ENCODE measurements at regions not wholly inside any gene's neighbourhood (a gene's known extent, or its start where the extent isn't known, plus 50 kb on each side); places are given as distances from the start of the nearest gene placed in this dataset.
"Not testable (repeated sequence)": the region's sequence is repeated elsewhere in the genome, so short reads cannot be mapped to it uniquely, and the experiment has no call there.

GRCh38 chr4:72933029-72933428 is 136.5 kb downstream of the COX18 start:
- no peak for TF ChIP-seq CTCF (IDR thresholded peaks at IDR 0.05; ENCODE audit: low read depth, low read length, missing control alignments)
- H3K4me3 ChIP-seq (ENCODE audit: low read depth, low read length), result no peak overlapping the region
- in situ Hi-C loops (cut with HindIII; ENCODE audit: low sequenced_read_pairs), result no loop called here
- no peak for DNase-seq (ENCODE audit: low read depth)

DNA sequence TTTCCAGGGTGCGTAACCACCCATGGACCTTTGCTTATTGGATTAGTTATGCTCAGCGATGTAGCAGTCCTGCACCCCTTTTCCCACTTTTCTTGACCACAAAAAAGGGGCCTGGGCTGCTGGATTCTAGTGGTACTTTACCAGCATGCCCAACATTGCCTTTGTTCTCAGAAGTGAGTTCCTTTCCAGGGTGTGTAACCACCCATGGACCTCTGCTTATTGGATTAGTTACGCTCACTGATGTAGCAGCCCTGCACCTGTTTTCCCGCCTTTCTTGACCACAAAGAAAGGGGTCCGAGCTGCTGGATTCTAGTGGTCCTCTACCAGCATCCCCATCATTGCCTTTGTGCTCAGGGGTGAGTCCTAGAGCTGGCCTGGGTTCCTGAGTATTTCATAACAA is 138.2 kb downstream of the COX18 start:
- TF ChIP-seq CTCF (IDR thresholded peaks at IDR 0.05; ENCODE audit: low read depth, low read length, missing control alignments), result no peak
- in situ Hi-C loops (cut with HindIII; ENCODE audit: low sequenced_read_pairs), result no loop called here

GRCh38 chr4:72929596-72930274 is 139.8 kb downstream of the COX18 start:
- DNase-seq (ENCODE audit: low read depth); in situ Hi-C loops (cut with HindIII; ENCODE audit: low sequenced_read_pairs); H3K4me3 ChIP-seq (ENCODE audit: low read depth, low read length): not testable (repeated sequence)

More for the DNA sequence above, 138.2 kb downstream of the COX18 start:
- H3K4me3 ChIP-seq (ENCODE audit: low read depth, low read length), result no peak overlapping the region
- no peak for DNase-seq (ENCODE audit: low read depth)

DNA sequence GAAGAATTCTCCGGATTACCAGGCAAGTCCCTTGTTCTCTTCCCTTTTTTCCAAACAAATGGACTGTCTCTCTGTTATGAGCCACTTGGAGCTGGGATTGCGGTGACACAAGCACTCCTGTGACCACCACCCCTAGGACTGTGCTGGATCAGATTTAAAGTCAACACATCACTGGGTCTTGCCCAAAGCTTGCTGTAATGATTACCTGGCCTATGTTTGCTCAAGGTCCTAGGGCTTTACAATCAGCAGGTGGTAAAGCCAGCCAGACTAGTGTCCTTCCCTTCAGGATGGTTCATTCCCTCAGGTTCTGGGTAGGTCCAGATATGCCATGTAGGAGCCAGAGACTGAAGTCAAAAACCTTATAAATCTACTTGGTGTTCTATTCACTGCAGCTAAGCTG is 144.7 kb downstream of the COX18 start:
- in situ Hi-C loops (cut with HindIII; ENCODE audit: low sequenced_read_pairs), result no loop called here
- H3K4me3 ChIP-seq (ENCODE audit: low read depth, low read length), result no peak overlapping the region
- no peak for DNase-seq (ENCODE audit: low read depth)
- no peak for TF ChIP-seq CTCF (IDR thresholded peaks at IDR 0.05; ENCODE audit: low read depth, low read length, missing control alignments)

- no peak for DNase-seq (ENCODE audit: low read depth)
- no peak for TF ChIP-seq CTCF (IDR thresholded peaks at IDR 0.05; ENCODE audit: low read depth, low read length, missing control alignments)
- in situ Hi-C loops (cut with HindIII; ENCODE audit: low sequenced_read_pairs), result no loop called here
- H3K4me3 ChIP-seq (ENCODE audit: low read depth, low read length), result no peak overlapping the region
Measured at GRCh38 chr4:72919937-72920336, 149.6 kb downstream of the COX18 start.

DNA sequence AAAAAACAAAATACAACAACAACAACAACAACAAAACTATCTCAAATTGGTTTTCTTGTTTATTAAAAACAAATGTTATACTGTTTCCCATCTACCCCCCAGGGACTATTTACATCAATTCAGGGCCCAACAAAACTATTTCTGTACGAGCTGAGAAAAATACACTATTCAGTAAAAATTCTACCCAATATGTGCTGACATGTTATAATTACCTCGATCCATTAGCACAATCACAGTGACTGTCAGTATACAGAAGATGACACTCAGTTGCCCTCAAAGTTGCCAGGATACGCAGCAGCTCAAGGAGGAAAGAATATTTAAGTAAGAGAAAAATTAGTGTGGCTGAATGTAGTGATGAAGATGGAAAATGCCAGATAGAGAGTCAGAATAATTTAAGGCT is 150.1 kb downstream of the COX18 start:
- no peak for TF ChIP-seq CTCF (IDR thresholded peaks at IDR 0.05; ENCODE audit: low read depth, low read length, missing control alignments)
- DNase-seq (ENCODE audit: low read depth), result no peak
- H3K4me3 ChIP-seq (ENCODE audit: low read depth, low read length), result no peak overlapping the region
- in situ Hi-C loops (cut with HindIII; ENCODE audit: low sequenced_read_pairs), result no loop called here

DNA sequence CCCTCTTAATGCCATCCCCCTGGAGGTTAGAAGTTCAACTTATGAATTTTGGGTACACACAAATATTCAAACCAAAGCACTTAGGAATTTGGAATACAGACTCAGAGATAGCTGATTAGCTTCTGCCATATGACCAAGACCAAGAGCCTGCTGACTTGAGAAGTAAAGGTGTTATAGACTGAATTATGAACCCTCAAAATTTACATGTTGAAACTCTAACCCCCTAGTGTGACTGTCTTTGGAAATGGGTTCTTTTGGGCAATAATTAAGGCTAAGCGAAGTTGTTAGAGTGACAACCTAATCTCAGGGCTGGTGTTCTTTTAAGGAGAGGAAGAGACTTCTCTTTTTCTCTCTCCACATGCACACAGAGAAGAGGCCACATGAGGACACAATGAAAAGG is 151.2 kb downstream of the COX18 start:
- TF ChIP-seq CTCF (IDR thresholded peaks at IDR 0.05; ENCODE audit: low read depth, low read length, missing control alignments), result no peak
- H3K4me3 ChIP-seq (ENCODE audit: low read depth, low read length), result no peak overlapping the region
- DNase-seq (ENCODE audit: low read depth), result no peak
- in situ Hi-C loops (cut with HindIII; ENCODE audit: low sequenced_read_pairs), result no loop called here

Data from astrocyte of the cerebellum (primary cell).